ENCODE measurements at regions not wholly inside any gene's neighbourhood (a gene's known extent, or its start where the extent isn't known, plus 50 kb on each side); places are given as distances from the start of the nearest gene placed in this dataset.

- TF ChIP-seq CTCF (IDR thresholded peaks at IDR 0.05; ENCODE audit: poor library complexity) (peak; percentile 42), EZH2 (IDR thresholded peaks at IDR 0.05; ENCODE audit: borderline replicate concordance) (no peak)
Measured at GRCh38 chr9:115694014-115694413, 459.6 kb upstream of the PAPPA start.
